GM12865 (cell line): ENCODE measurements at regions not wholly inside any gene's neighbourhood (a gene's known extent, or its start where the extent isn't known, plus 50 kb on each side); places are given as distances from the start of the nearest gene placed in this dataset.

ENCODE experiments used
- DNase-seq: peaks from one replicate; pipeline ENCODE4 v3.0.0; 2010; ENCODE audit warnings: low read depth
- H3K4me3 ChIP-seq: 2 replicates; pipeline ENCODE4 v1.5.1; 2011; ENCODE audit warnings: mild to moderate bottlenecking, low read depth, low read length, control low read depth
- CTCF ChIP-seq: IDR thresholded peaks from 2 replicates; pipeline ENCODE4 v1.5.1; 2011; ENCODE audit warnings: low read length, control low read depth, low read depth, inconsistent platforms; ENCODE audit not compliant: insufficient read depth; ENCODE audit errors: missing control alignments

DNA sequence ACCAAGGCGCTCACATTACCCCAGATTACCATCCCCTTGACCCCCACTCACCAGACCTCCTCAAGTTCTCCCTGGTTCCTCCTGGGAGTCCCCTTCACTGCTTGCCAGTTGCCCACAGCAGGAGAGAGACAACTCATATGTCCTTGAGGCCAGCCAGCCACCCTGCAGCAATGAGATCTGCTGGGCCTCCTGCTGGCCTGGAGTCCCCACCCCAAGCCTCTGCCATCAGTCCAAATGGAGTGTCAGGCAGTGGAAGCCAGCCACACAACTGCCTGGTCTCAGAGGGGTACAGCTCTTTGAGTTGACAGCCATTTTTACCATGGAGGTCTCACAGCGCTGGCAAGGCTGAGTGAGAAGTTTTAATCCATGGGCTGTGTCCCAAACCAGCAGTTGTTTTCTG, 53.0 kb upstream of the EXOC4 start:
- no peak overlapping the region for H3K4me3 ChIP-seq
- DNase-seq: no peak
- no peak for TF ChIP-seq CTCF

- H3K4me3 ChIP-seq: no peak overlapping the region
- no peak for DNase-seq
- TF ChIP-seq CTCF: no peak
Measured at GRCh38 chr7:133201470-133201869, 51.4 kb upstream of the EXOC4 start.

- no peak for DNase-seq
- H3K4me3 ChIP-seq: no peak overlapping the region
- no peak for TF ChIP-seq CTCF
Measured at GRCh38 chr7:133202942-133203341, 49.9 kb upstream of the EXOC4 start.
